ENCODE measurements at regions not wholly inside any gene's neighbourhood (a gene's known extent, or its start where the extent isn't known, plus 50 kb on each side); places are given as distances from the start of the nearest gene placed in this dataset.

DNA sequence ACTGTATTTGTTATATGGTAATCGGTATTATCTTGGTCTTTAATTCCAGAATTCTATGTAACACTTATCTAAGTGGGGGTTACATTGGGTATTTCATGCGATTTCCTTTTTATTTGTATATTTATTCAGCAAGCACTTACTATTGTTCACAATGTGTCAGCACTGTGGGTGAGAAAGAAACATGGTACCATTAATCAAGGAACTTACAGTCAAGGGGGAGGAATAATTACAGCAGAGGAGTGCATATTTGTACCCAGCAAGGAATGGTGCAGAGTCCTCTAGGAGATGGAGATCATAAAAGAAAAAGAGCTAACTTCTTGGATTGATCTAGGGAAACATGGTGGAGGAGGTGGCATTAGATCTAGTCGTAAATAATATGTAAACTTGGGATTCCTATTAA lies 117.0 kb upstream of the KCNJ16 start:
- Histone ChIP-seq H3K9me3 (ENCODE audit: low read length) (peaks cover 93% of the 10 kb centered on the region), H3K36me3 (replicated peaks in 1 of 2; ENCODE audit: control insufficient read depth in 1 of 2, insufficient read depth in 2 of 2, low read length in 2 of 2) (no peaks in the 10 kb centered on the region), H4K20me1 (ENCODE audit: insufficient read depth, low read length) (no peaks in the 10 kb centered on the region), H3K4me3 (replicated peaks in 1 of 3; ENCODE audit: insufficient read depth in 1 of 3, low read depth in 2 of 3, low read length in 3 of 3) (no peak overlapping the region), H3K4me1 (ENCODE audit: insufficient read depth, low read length) (no peaks in the 10 kb centered on the region), H3K27ac (ENCODE audit: extremely low read length, insufficient read depth, low read length) (no peak overlapping the region), H2AFZ (ENCODE audit: low read length) (no peak overlapping the region), H3K4me2 (ENCODE audit: low read depth, low read length) (no peak overlapping the region), H3K9ac (ENCODE audit: insufficient read depth, low read depth, low read length) (no peak overlapping the region), H3K27me3 (ENCODE audit: control insufficient read depth in 1 of 2, insufficient read depth in 2 of 2, low read length in 2 of 2) (no peaks in the 10 kb centered on the region; a peak in 1 of 5 replicates), H3K79me2 (ENCODE audit: insufficient read depth, low read length) (no peaks in the 10 kb centered on the region)
- TF ChIP-seq ZFP37 (CRISPR knock-in tag; IDR thresholded peaks at IDR 0.05; ENCODE audit: borderline replicate concordance) = no peak
- TF ChIP-seq, protein P1, sequence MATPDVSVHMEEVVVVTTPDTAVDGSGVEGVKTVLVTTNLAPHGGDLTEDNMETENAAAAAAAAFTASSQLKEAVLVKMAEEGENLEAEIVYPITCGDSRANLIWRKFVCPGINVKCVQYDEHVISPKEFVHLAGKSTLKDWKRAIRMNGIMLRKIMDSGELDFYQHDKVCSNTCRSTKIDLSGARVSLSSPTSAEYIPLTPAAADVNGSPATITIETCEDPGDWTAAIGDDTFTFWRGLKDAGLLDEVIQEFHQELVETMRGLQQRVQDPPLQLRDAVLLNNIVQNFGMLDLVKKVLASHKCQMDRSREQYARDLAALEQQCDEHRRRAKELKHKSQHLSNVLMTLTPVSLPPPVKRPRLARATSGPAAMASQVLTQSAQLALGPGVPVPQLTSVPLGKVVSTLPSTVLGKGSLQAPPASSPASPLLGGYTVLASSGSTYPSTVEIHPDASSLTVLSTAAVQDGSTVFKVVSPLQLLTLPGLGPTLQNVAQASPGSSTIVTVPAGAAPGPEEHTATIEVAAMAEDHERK (CRISPR knock-in tag; IDR thresholded peaks at IDR 0.05; ENCODE audit: low read depth) = no peak
- no peak for TF ChIP-seq ARHGAP35 (CRISPR knock-in tag; IDR thresholded peaks at IDR 0.05; ENCODE audit: borderline replicate concordance)
- no peak for TF ChIP-seq HNF4A (CRISPR knock-in tag; IDR thresholded peaks at IDR 0.05)
- no peak for TF ChIP-seq ZNF468 (CRISPR knock-in tag; IDR thresholded peaks at IDR 0.05)
- no peak for TF ChIP-seq CBFB (CRISPR knock-in tag; IDR thresholded peaks at IDR 0.05)
- no peak for TF ChIP-seq ZNF496 (CRISPR knock-in tag; IDR thresholded peaks at IDR 0.05; ENCODE audit: insufficient replicate concordance)
- no peak for TF ChIP-seq AGO1 (IDR thresholded peaks at IDR 0.05; ENCODE audit: low read depth, low read length, poor library complexity, severe bottlenecking)
- TF ChIP-seq, protein P2, sequence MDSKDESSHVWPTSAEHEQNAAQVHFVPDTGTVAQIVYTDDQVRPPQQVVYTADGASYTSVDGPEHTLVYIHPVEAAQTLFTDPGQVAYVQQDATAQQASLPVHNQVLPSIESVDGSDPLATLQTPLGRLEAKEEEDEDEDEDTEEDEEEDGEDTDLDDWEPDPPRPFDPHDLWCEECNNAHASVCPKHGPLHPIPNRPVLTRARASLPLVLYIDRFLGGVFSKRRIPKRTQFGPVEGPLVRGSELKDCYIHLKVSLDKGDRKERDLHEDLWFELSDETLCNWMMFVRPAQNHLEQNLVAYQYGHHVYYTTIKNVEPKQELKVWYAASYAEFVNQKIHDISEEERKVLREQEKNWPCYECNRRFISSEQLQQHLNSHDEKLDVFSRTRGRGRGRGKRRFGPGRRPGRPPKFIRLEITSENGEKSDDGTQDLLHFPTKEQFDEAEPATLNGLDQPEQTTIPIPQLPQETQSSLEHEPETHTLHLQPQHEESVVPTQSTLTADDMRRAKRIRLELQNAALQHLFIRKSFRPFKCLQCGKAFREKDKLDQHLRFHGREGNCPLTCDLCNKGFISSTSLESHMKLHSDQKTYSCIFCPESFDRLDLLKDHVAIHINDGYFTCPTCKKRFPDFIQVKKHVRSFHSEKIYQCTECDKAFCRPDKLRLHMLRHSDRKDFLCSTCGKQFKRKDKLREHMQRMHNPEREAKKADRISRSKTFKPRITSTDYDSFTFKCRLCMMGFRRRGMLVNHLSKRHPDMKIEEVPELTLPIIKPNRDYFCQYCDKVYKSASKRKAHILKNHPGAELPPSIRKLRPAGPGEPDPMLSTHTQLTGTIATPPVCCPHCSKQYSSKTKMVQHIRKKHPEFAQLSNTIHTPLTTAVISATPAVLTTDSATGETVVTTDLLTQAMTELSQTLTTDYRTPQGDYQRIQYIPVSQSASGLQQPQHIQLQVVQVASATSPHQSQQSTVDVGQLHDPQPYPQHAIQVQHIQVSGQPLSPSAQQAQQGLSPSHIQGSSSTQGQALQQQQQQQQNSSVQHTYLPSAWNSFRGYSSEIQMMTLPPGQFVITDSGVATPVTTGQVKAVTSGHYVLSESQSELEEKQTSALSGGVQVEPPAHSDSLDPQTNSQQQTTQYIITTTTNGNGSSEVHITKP (CRISPR knock-in tag; IDR thresholded peaks at IDR 0.05; ENCODE audit: low read depth) = no peak
- TF ChIP-seq TOPORS (CRISPR knock-in tag; IDR thresholded peaks at IDR 0.05) = no peak
- TF ChIP-seq HNF4G (IDR thresholded peaks at IDR 0.05; ENCODE audit: borderline replicate concordance, low read depth, low read length) = no peak
- TF ChIP-seq HNF4G (CRISPR knock-in tag; IDR thresholded peaks at IDR 0.05; ENCODE audit: borderline replicate concordance, low read depth) = no peak
- no peak for TF ChIP-seq CEBPB (IDR thresholded peaks at IDR 0.05; ENCODE audit: borderline replicate concordance, low read depth, low read length)
- 2% methylated on average over 3 of the region's 3 CpGs for WGBS (ENCODE audit: low lambda C conversion rate)
- ChIA-PET CTCF (ENCODE audit: low intra/inter-chr PET ratio, low total read pairs) (no interaction called here), POLR2A (no interaction called here)
- no peak for ATAC-seq
- no peak for DNase-seq (ENCODE audit: low spot score)
- no TSS peak for BruUV-seq (replicated peaks)
- intact Hi-C loops (cut with micrococcal nuclease; ENCODE audit: unreplicated experiment) = no loop called here
- no peak for FAIRE-seq
- in situ Hi-C loops (cut with HindIII; ENCODE audit: extremely low pct_ligation_motif_present, low pct_unique_long_range_greater_than_20kb) = no loop called here

Measured in HepG2 (cell line).